ENCODE measurements at regions not wholly inside any gene's neighbourhood (a gene's known extent, or its start where the extent isn't known, plus 50 kb on each side); places are given as distances from the start of the nearest gene placed in this dataset.
"Not testable (repeated sequence)": the region's sequence is repeated elsewhere in the genome, so short reads cannot be mapped to it uniquely, and the experiment has no call there.

DNA sequence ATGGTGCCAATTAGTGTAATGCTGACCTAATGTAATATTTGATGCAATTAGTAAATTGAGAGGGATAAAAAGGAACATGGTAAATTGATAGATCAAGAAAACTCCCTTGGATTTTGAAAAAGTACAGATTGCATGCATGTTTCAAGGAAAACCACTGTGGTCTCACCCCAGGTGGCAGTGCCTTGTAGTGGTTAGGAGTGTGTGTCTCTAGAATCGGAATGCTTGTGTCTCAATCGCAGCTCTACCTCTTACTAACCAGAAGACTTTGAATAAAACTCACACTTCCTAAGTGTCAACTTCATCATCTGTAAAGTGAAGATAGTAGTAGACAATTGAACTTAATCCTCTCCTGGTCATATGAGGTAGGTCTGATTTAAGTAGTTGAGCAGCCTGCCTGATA lies 128.9 kb upstream of the GOT2 start:
- no peak for DNase-seq

DNA sequence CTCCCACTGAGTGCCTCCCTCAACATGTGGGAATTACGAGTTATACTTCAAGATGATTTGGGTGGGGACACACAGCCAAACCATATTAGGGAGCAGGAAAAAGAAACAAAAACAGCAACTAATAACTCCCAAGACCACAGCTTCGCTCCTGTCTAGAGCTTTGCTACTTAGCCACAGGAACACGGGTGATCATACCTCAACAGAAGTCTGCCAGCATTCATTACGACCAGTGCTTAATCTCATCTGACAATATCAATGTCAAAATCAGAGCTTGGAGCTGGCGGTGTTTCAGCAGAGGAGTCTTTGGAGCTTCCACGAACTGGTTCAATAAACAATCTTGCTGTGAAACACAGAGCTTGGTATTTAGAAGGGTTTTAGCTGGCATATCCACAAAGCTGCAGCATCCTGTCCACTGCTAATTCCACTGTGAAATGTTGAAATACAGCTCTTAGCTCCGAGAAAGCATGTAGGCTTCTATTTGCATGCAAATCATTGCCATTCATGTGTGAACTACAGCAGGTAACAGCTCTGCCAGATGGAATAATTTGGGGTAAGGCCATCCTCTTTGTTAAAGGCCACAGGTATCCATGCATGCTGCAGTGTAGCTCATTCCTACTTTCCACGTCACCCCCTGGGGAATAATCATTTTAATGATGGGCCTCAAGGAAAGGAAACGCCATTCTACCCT lies 128.4 kb upstream of the GOT2 start:
- no peak for DNase-seq

DNA sequence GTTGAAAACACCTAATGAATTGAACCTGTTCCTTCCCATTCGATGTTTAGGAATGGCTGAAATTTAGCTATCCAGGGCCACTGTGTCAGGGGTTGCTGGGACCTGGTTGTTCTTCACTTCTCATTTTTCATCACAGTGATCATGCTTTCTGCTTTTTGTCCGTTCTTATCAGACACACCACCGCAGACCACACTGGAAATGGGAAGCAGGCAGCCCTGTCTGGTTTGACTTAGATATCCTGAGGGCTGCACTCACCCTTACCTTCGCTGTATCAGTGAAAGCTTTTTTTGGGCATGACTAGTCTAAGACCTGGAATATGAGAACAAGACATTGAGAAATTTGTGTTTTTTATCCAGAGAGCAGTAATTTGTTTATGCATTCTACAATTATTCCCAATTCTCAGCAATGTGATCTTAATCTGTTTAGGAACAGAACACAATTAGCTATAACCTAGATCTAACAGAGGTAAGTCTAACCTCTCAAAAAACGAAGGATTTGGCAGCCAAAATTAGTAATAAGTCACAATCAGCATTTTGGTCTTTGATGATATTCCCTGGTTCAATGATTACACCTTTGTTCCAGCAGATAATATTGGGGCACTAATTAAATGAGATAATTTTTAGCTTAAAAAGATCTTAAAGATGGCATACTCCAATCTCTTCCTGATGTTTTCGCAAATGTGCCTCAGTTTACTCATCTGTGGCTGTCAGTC lies 126.0 kb upstream of the GOT2 start:
- no peak for DNase-seq

DNA sequence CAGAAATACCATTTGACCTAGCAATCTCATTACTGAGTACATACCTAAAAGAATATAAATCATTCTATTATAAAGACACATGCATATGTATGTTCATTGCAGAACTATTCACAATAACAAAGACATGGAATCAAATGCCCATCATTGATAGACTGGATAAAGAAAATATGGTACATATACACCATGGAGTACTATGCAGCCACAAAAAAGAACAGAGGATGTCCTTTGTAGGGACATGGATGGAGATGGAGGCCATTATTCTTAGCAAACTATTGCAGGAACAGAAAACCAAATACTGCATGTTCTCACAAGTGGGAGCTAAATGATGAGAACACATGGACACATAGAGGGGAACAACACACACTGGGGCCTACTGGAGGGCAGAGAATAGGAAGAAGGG lies 124.5 kb upstream of the GOT2 start:
- DNase-seq, result not testable (repeated sequence)

DNA sequence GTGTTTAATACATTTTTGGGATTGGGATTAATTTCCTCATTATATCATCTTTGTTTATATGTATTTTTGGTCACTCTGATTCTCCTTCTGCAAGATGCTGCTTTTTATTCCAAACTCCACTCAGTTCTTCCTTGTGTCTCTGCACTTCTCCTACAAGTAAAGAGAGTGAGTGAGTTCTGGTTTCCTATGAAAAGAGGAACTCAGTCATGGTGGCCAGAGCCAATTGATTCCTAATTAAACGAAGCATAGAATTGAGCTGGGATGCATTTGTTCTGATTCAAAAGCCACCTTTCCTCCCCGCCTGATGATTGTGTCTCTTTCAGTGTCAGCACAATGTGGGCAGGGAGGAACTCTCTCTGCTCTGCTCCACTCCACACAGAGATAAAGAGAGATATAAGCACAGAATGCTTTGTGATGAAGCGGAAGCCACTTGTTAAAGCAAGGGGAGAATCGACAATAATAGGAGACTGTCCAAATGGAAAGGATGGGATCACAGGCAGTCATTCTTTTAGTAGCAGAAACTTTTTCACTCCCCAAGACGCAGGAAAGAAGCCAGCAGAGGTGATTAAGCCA lies 121.3 kb upstream of the GOT2 start:
- no peak for DNase-seq

DNA sequence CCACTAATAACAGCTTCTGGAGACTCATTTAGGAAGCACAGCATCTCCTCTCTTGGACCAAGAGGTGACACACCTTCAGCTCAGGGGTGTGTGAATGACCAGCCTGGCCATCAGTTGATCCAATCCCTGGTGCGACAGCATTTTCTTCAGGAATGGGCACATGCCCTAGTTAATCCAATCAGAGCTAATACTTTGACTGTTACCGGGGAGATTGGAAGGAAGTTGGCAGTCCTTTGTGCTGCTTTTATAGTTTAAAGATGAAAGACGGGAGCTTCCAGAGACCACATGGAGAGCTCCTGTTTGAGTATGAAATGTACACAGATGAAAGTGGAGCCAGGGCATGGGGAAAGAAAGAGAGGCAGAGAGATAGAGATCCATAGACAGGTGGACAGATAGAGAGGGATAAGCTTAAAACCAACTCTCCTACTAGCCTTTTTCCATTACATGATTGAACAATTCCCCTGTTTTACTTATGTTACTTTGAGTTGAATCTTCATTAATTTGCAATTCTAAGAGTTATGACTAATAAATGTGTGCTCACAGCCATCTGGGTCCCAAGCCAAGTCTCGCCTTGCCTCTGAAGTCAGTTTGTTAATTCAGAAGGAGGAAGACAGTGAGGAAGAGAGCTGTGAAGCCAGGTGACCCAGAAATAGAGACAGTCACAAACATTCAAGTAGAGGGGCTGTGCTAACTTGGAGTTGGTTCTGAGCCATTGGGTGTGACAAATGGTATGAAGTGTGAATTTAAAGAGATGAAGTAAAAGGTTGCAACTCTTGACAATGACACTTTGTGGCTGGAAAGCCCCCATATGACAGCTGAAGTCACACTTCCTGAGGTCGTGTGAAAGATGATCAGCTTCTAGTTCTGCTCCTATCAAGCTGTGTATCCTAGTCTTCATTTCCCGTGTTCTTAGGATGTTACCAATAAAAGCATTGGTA lies 120.0 kb upstream of the GOT2 start:
- no peak for DNase-seq

DNA sequence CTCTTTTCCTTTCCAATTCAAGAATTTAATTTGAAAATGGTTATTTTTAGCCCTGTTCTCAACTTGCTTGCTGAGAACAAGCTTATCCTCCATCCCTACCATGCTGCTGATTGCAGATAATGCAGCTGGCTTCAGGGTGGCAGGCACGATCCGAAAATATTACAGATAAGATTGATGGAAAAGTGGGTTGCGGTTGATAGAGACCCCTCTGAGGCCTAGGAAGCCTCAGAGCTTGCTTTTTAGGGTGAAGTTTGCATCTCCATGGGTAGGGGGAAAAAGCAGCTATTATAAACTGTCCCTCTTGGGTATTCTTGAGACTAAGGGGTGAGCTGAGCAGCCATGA lies 116.5 kb upstream of the GOT2 start:
- DNase-seq, result no peak

DNA sequence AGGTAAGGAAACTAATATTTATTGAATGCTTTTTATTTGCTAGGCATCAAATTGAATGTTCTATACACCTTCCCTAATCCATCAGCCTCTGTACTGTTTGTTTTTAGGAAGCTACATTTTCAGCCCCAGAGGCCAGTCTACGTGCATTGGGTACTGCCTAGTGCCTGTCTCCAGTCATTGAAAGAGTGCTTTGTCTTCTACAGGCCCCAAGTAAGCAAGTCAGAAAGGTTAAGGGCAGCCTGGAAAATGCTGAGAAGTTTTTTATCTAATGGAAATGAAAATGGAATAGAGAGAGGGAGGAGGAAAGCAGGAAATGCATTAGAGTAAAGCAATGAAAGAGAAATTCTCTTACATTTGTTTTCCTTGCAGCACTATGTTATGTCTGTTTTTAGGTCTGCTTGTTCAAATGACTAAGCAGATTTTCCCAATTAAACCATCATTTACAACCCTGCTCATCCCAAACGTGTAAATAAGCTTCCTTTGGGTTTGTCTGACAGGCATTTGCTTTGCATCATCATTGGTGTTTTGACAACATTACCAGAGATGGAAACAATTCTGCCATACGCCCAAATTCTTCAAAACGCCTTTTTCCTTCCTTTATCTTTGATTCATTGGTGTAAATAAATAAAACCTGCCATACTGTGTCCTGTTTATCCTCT lies 116.0 kb upstream of the GOT2 start:
- DNase-seq, result no peak

DNA sequence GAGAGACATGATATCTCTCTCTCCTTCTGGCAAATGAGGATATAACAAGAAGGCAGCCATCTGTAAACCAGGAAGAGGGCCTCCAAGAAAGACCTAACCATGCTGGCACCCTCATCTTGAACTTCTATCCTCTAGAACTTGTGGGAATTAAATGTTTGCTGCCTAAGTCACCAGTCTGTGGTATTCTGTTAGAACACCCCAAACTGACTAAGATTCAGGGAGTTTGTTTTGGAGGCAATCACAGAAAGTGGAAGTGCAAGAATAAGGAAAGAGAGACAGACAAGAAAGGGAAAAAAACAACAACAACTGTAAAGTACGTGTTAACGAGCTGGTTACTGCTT lies 114.5 kb upstream of the GOT2 start:
- DNase-seq, result no peak

DNA sequence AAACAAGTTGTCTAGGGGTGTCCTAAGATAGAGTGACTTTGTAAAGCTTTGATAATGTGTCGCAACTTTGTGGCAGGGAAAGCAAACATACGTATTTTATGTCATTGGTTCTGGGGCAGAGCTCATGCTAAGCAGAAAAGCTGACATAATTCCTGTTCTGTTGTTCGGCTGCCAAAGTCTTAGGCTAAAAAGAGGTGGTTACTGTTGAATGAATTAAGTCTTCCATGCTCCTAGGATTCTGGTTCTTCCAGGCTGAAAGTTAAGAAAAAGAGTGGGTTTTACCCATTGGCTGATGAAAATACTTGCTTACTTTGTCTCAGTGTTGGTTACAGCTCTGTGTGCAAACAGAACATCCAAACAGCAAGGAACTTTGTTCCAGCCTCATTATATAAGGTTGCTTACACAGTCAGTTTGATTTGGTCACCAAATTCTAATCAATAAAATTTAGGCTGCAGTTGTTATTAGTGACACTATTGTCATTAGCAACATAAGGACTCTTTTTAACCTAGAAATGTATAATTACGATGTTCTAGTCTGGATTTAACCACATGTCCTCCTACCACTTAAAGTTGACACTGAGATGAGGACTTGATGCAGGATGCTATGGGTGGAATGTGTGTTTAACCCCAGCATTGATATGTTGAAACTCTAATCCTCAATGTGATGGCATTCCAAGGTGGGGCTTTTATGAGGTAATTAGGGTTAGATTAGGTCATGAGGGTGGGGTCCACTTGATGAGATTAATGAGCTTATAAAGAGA lies 114.0 kb upstream of the GOT2 start:
- DNase-seq, result no peak

DNA sequence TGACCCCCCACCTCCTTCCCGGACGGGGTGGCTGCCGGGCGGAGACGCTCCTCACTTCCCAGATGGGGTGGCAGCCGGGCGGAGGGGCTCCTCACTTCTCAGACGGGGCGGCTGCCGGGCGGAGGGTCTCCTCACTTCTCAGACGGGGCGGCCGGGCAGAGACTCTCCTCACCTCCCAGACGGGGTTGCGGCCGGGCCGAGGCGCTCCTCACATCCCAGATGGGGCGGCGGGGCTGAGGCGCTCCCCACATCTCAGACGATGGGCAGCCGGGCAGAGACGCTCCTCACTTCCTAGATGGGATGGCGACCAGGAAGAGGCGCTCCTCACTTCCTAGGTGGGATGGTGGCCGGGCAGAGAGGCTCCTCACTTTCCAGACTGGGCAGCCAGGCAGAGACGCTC lies 112.1 kb upstream of the GOT2 start:
- not testable (repeated sequence) for DNase-seq

DNA sequence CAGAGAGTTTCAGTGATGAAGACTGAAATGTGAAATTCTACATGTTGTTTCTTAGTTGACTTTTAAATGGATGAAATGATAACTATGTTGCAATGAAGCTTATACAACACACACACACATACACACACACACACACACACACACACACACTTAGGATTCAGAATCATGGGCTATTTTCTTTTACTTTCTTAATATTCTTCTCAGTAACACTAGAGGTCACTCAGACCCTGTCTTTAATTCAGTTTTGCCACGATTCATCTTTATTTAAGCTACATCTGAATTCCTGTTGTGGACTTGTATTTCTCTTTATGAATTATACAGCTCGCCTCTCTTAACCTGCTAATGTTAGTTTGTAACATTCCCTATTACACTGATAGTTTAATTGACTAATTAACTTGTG lies 109.6 kb upstream of the GOT2 start:
- no peak for DNase-seq

DNA sequence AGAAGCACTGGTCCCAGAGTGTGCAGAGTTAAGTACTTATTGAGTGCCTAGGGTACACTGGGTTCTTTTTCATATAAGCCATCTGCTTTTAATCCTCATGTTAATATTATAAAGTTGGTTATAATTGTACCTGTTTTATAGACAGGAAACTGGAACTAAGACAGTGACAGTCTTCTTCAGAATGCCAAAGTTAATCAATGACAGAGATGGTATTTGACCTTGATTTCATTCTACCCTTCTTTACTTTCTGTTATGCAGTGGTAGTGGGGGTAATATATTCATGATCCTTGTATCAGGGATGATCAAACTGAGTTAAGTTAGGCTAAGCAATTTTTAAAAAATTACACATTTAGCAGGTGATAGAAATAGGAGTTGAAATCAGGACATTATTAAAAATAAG lies 108.6 kb upstream of the GOT2 start:
- no peak for DNase-seq

DNA sequence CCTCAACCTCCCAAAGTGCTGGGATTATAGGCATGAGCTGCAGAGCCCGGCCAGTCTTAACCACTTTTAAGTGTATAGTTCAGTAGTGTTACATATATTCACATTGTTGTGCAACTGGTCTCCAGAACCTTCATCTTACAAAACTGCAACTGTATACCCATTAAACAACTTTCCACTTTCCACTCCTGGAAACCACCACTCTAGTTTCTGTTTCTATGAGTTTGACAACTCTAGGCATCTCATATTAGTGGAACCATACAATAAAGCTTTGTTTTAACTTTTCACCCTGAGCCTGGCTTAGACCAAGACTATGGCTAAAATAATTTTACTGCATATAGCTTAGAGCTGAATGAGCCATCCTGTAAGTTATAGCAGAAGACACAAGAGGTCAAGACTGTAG lies 108.0 kb upstream of the GOT2 start:
- no peak for DNase-seq

DNA sequence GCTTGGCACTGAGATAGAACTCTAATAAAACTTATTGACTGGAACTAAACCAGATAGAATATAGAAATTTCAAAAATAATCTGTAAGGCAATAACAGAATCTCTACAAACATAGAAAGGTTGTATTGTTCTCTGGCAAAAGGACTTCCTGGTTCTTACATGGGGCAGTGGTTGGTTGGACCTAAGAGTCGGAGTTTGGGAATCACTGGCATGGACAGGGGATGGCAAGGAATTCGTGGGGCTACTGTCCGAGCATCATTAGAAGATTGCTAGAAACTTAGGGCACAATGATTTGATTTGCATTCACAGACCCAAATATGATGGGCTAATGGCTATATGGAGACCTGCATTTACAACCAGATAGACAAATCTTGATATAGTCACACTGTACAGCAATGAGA lies 103.8 kb upstream of the GOT2 start:
- DNase-seq, result no peak

DNA sequence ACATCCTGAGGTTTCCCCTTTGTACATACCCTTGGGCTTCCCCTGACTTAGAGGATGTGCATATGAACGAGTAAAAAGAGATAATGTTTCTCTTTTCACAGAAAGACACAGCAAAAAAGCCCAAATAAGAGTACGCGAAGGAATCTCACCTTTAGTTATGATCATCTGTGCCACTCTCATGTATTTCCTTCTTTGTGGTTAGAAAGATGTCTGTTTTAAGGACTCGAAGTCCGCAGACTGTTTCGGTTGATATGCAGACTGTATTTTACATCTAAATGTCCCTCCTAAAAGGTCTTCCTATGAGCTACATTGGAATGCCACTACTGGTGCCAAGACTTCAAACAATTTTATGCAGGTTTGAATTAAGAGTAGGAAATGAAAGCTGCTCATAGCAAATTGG lies 102.3 kb upstream of the GOT2 start:
- no peak for DNase-seq

DNA sequence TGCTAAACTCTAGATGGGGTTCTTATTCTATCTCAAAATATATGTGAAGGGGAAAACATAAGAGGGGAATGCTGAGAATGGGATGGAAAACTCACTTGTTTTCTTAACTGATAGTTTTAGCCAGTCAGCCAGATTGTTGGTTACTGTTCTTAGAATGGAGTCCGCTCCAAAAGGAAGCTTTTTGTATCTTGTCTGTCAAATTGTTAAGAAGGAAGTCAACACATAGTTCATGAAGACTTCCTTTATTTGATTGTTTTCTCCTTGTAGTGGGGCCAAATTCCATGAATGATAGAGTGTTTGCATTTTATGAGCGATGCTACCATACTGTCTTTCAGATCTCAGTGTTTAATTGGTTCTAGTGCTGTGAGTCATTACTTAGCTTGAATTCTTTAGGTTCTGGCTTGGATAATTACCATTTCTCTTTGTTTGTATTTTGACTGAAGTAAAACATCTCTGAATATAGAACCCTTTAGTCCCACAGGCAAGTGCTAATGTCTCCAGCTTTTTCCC lies 98.3 kb upstream of the GOT2 start:
- no peak for DNase-seq

DNA sequence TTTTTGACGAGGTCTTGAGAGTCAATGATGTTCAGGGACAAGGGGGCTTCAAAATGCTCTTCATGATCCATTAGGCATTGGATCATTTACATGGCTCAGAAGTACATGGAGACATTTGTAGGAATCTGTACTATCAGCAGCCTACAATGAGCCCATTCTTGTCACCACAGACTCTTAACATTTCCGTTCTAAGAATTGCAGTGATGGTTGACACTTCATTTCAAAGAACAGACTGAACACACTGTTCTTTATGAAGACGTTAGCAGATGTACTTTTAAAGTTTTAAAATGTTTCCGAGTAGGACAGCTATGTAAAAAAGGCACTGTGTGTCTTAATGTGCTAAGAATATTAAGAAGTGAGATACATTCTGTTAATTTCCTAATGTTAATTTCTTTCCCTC lies 97.3 kb upstream of the GOT2 start:
- DNase-seq, result no peak

DNA sequence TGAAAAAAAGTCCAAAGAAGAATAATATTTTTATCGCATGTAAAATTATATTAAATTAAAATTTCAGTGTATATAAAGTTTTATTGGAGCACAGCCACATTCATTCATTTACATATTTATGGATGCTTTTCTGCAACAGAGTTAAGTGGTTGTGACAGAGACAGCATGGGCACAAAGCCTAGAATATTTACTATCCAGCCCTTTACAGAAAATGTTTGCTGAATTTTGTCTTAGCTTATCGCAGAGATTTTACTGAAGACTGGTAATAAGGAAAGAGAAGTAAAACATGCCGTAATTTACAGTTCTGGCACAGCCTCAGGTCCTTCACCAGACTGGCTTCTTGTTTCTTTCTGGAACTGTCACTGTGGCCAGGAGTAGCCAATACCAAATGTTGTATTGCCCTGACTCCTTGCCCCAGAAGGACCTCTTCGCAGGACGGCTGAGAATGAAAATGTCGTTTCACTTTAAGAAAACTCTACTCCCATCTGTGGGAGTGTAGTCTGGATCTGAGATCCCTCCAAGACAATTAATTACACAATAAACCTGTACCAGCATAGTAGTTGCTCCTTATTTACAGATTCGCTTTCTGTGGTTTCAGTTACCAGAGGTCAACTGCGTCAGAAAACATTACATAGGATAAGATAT lies 94.9 kb upstream of the GOT2 start:
- no peak for DNase-seq

DNA sequence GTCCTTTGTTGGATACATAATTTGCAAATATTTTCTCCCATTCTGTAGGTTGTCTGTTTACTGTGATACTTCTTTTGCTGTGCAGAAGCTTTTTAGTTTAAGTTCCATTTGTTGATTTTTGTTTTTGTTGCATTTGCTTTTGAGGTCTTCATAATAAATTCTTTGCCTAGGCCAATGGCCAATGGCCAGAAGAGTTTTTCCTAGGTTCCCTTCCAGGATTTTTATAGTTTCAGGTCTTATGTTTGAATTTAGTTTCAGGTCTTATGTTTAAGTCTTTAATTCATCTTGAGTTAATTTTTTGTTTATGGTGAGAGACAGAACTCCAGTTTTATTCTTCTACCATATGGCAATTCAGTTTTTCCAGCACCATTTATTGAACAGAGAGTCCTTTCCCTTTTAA lies 90.1 kb upstream of the GOT2 start:
- DNase-seq, result no peak

DNA sequence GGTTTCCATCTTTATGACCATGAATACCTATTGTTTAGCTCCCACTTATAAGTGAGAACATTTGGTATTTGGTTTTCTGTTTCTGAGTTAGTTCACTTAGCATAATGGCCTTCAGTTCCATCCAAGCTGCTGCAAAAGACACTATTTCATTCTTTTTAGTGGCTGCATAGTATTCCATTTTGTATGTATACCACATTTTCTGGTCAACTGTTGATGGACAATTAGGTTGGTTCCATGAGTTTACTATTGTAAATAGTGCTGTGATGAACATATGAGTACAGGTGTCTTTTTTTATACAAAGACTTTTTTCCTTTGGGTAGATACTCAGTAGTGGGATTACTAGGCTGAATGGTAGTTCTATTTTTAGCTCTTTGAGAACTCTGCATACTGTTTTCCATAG lies 87.8 kb upstream of the GOT2 start:
- no peak for DNase-seq

DNA sequence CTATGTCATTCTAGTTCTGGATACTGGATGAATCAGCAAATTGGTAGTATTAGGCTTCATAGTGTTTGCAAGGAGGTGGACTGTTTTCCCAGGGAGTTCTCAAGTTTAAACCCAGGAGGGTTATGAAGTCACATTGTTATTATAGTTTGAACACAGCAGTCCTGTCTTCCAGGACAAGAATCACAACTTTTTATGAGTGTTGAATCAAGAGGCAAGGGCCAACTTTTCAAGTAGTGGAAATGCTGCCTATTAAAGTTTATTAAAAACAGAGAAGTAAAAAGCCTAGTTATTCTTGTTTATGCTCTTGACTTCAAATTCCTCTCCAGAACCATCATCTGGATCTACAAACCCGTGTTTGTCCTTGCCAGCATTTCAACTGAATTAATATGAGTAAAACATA lies 86.3 kb upstream of the GOT2 start:
- no peak for DNase-seq
